ENCODE measurements at regions not wholly inside any gene's neighbourhood (a gene's known extent, or its start where the extent isn't known, plus 50 kb on each side); places are given as distances from the start of the nearest gene placed in this dataset.

DNA sequence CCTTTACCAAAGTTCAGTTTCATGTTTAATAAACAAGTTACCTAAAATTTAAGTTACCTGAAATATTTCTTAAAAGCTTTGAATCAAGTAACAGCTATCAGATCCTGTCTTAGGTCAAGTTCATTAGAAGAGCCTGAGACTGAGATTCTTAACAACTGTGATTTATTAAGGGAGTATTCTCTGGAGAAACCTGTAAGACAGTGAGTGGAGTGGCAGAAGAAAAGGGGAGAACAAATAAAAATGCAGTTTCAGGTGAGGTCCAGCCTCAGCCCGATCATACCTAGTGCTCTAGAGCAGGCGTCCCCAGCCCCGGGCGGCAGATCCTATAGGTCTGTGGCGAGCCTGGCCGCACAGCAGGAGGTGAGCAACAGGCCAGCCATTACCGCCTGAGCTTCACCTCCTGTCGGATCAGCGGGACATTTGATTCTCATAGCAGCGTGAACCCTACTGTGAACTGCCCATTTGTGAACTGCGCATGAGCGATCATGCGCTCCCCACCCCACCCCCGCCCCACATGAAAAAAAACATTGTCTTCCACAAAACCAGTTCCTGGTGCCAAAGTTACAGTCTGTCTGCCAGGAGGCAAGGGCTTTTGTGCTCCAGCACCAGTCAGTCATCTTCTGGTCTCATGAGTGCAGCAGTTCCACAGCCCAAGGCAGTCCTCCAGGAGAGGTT lies 59.2 kb upstream of the ADGRB3 start:
- in situ Hi-C loops (cut with HindIII; ENCODE audit: low sequenced_read_pairs): no loop called here
- DNase-seq (ENCODE audit: low read depth, low spot score): peak; percentile 55
- H3K4me3 ChIP-seq (ENCODE audit: low read depth, low read length): no peak overlapping the region
- no peak for TF ChIP-seq CTCF (IDR thresholded peaks at IDR 0.05; ENCODE audit: low read depth, low read length)

DNA sequence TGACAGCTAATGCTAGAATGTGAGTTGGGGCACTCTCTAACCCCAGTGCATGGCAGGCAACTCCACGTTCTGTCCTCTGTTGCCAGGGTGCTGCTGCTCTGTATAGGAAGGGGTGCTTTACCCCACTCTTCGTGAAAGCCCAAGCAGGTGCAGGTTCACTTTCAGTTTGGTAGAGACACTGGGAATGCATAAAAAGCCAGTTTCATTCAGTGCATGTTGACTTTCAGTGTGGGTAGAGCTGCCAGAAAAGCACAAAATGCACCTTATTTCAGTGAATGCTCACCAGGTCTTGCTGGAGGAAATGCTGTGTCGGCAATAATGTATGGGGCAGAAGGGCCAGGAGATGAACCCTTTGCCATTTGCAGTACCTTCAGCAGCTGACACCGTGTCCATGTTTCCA lies 62.1 kb upstream of the ADGRB3 start:
- H3K4me3 ChIP-seq (ENCODE audit: low read depth, low read length): no peak overlapping the region
- in situ Hi-C loops (cut with HindIII; ENCODE audit: low sequenced_read_pairs): no loop called here
- TF ChIP-seq CTCF (IDR thresholded peaks at IDR 0.05; ENCODE audit: low read depth, low read length): no peak
- no peak for DNase-seq (ENCODE audit: low read depth, low spot score)

DNA sequence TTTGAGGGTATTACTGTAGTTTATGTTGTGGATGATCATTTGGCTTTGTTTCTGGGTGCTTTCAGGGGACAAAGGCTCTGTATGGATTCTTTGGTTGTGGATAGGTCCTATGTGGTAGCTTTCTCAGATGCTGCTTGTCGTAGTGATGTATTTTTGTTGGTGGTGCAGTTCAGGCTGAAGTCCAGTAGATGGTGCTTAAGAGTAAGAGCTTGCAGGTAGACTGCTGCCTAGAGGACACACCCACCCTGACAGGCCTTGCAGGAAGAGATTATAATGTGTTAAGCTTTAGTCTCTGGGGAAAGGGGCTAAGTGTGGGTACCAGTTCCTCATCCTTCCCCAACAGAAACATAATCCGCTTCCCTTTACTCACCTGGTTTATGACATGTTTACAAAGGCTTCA lies 62.6 kb upstream of the ADGRB3 start:
- peak; percentile 11 for DNase-seq (ENCODE audit: low read depth, low spot score)
- in situ Hi-C loops (cut with HindIII; ENCODE audit: low sequenced_read_pairs): no loop called here
- no peak overlapping the region for H3K4me3 ChIP-seq (ENCODE audit: low read depth, low read length)
- peak; percentile 58 for TF ChIP-seq CTCF (IDR thresholded peaks at IDR 0.05; ENCODE audit: low read depth, low read length)

GRCh38 chr6:68559716-68560115 lies 75.4 kb upstream of the ADGRB3 start:
- H3K4me3 ChIP-seq (ENCODE audit: low read depth, low read length): no peak overlapping the region
- no peak for TF ChIP-seq CTCF (IDR thresholded peaks at IDR 0.05; ENCODE audit: low read depth, low read length)
- in situ Hi-C loops (cut with HindIII; ENCODE audit: low sequenced_read_pairs): no loop called here
- DNase-seq (ENCODE audit: low read depth, low spot score): peak; percentile 67

- TF ChIP-seq CTCF (IDR thresholded peaks at IDR 0.05; ENCODE audit: low read depth, low read length): no peak
- peak; percentile 31 for DNase-seq (ENCODE audit: low read depth, low spot score)
- in situ Hi-C loops (cut with HindIII; ENCODE audit: low sequenced_read_pairs): no loop called here
- no peak overlapping the region for H3K4me3 ChIP-seq (ENCODE audit: low read depth, low read length)
These were observed 76.0 kb upstream of the ADGRB3 start for GRCh38 chr6:68559070-68559469.

GRCh38 chr6:68546620-68547019 lies 88.5 kb upstream of the ADGRB3 start:
- in situ Hi-C loops (cut with HindIII; ENCODE audit: low sequenced_read_pairs): no loop called here
- DNase-seq (ENCODE audit: low read depth, low spot score): no peak
- no peak for TF ChIP-seq CTCF (IDR thresholded peaks at IDR 0.05; ENCODE audit: low read depth, low read length)
- no peak overlapping the region for H3K4me3 ChIP-seq (ENCODE audit: low read depth, low read length)

All from astrocyte of the spinal cord (primary cell).